AG09309 (cell line): ENCODE measurements at regions not wholly inside any gene's neighbourhood (a gene's known extent, or its start where the extent isn't known, plus 50 kb on each side); places are given as distances from the start of the nearest gene placed in this dataset.

Experiments used
- DNase-seq: peaks from one replicate; pipeline ENCODE4 v3.0.0-alpha.2; 2010; ENCODE audit warnings: low read depth
- H3K4me3 ChIP-seq: 2 replicates; pipeline ENCODE4 v1.5.1; 2011; ENCODE audit warnings: mild to moderate bottlenecking, low read depth, low read length, moderate library complexity; ENCODE audit not compliant: control insufficient read depth
- TF ChIP-seq, protein P1 (sequence below): IDR thresholded peaks from 2 replicates; pipeline ENCODE4 v1.5.1; 2011; ENCODE audit warnings: mild to moderate bottlenecking, low read depth, low read length, inconsistent platforms; ENCODE audit not compliant: insufficient read depth, control insufficient read depth; ENCODE audit errors: missing control alignments

GRCh38 chr11:15412054-15412453 is 297.3 kb downstream of the INSC start:
- no peak for DNase-seq
- H3K4me3 ChIP-seq = no peak overlapping the region
- TF ChIP-seq, protein P1, sequence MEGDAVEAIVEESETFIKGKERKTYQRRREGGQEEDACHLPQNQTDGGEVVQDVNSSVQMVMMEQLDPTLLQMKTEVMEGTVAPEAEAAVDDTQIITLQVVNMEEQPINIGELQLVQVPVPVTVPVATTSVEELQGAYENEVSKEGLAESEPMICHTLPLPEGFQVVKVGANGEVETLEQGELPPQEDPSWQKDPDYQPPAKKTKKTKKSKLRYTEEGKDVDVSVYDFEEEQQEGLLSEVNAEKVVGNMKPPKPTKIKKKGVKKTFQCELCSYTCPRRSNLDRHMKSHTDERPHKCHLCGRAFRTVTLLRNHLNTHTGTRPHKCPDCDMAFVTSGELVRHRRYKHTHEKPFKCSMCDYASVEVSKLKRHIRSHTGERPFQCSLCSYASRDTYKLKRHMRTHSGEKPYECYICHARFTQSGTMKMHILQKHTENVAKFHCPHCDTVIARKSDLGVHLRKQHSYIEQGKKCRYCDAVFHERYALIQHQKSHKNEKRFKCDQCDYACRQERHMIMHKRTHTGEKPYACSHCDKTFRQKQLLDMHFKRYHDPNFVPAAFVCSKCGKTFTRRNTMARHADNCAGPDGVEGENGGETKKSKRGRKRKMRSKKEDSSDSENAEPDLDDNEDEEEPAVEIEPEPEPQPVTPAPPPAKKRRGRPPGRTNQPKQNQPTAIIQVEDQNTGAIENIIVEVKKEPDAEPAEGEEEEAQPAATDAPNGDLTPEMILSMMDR = no peak

- DNase-seq = no peak
- TF ChIP-seq, protein P1 = no peak
- H3K4me3 ChIP-seq = no peak overlapping the region
Measured at GRCh38 chr11:15418921-15419320, 304.2 kb downstream of the INSC start.

GRCh38 chr11:15419696-15420095 is 305.0 kb downstream of the INSC start:
- H3K4me3 ChIP-seq = no peak overlapping the region
- TF ChIP-seq, protein P1 = no peak
- no peak for DNase-seq

- H3K4me3 ChIP-seq = no peak overlapping the region
- no peak for DNase-seq
- TF ChIP-seq, protein P1 = no peak
Measured at GRCh38 chr11:15430381-15430780, 315.7 kb downstream of the INSC start.

DNA sequence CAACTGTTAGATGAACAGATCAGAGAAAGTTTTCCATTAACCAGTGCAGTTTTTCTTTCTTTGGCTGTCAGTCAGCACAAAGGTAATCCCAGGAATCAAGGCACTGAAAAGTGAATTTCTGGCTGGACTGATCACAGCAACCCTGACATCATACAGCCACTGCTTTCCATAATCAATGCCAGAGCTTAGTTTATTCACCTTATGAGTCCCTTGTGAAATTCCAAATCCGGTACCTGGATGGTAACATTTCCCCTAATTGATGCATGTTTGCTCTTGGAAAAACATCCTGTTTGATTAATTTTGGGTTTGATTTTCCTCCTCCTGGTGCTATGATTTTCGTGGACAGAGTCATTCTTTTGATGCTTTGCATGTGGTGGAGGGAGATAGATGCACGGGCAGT is 319.8 kb downstream of the INSC start:
- TF ChIP-seq, protein P1 = no peak
- DNase-seq = no peak
- no peak overlapping the region for H3K4me3 ChIP-seq

DNA sequence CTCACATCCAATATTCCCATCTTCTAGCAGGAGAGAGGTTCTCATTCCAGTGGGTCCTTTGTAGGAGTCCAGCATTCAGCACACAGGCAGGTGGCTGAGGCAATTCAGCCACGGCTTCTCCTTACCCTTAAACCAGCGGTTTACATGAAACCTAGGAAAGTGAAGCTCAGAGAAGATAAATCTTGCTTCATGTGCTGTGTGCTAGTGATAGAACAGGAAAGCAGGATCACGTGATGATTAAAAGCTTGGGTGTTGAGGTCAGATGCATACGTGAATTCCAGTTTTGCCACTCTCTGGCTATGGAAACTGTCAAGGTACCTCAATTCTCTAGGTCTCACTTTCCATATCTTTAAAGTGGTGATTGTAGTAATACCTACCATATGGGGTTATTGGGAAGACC is 331.6 kb downstream of the INSC start:
- TF ChIP-seq, protein P1 = no peak
- H3K4me3 ChIP-seq = no peak overlapping the region

GRCh38 chr11:15446929-15447328 is 332.2 kb downstream of the INSC start:
- no peak overlapping the region for H3K4me3 ChIP-seq
- TF ChIP-seq, protein P1 = no peak
- DNase-seq = no peak

More for the DNA sequence above, 331.6 kb downstream of the INSC start:
- DNase-seq = no peak
